ENCODE measurements at regions not wholly inside any gene's neighbourhood (a gene's known extent, or its start where the extent isn't known, plus 50 kb on each side); places are given as distances from the start of the nearest gene placed in this dataset.
A peak's percentile ranks its signal among the peaks of the same experiment; 100 is the strongest.

- Histone ChIP-seq H3K36me3 (no peaks in the 10 kb centered on the region), H3K4me3 (no peak overlapping the region), H3K27me3 (no peaks in the 10 kb centered on the region), H3K27ac (no peak overlapping the region), H3K4me1 (ENCODE audit: low read depth) (peaks cover 21% of the 10 kb centered on the region), H3K9me3 (ENCODE audit: low read depth) (no peaks in the 10 kb centered on the region)
- DNase-seq (ENCODE audit: low read depth in 1 of 2, low spot score in 1 of 2) = peak in 1 of 2 donors; percentile 61
- no peak for TF ChIP-seq CTCF (IDR thresholded peaks at IDR 0.05; ENCODE audit: low read depth, low read length)
These were observed 167.7 kb upstream of the CIBAR2 start for GRCh38 chr16:85279825-85280545.

GRCh38 chr16:85281181-85281580 is 168.9 kb upstream of the CIBAR2 start:
- H3K4me1 ChIP-seq (ENCODE audit: low read depth) = peaks cover 21% of the 10 kb centered on the region
- TF ChIP-seq CTCF (IDR thresholded peaks at IDR 0.05; ENCODE audit: low read depth, low read length) = no peak
- H3K36me3 ChIP-seq = no peaks in the 10 kb centered on the region
- no peak overlapping the region for H3K4me3 ChIP-seq
- no peaks in the 10 kb centered on the region for H3K9me3 ChIP-seq (ENCODE audit: low read depth)
- DNase-seq (ENCODE audit: low read depth in 1 of 2, low spot score in 1 of 2) = peak in 1 of 2 donors; percentile 35
- no peak overlapping the region for H3K27ac ChIP-seq
- H3K27me3 ChIP-seq = no peaks in the 10 kb centered on the region

GRCh38 chr16:85282842-85283241 is 170.6 kb upstream of the CIBAR2 start:
- no peak for DNase-seq (ENCODE audit: low read depth in 1 of 2, low spot score in 1 of 2)
- no peaks in the 10 kb centered on the region for H3K36me3 ChIP-seq
- no peak for TF ChIP-seq CTCF (IDR thresholded peaks at IDR 0.05; ENCODE audit: low read depth, low read length)
- H3K27ac ChIP-seq = no peak overlapping the region
- H3K9me3 ChIP-seq (ENCODE audit: low read depth) = no peaks in the 10 kb centered on the region
- peaks cover 21% of the 10 kb centered on the region for H3K4me1 ChIP-seq (ENCODE audit: low read depth)
- H3K4me3 ChIP-seq = no peak overlapping the region
- H3K27me3 ChIP-seq = no peaks in the 10 kb centered on the region

GRCh38 chr16:85283305-85284050 is 171.2 kb upstream of the CIBAR2 start:
- Histone ChIP-seq H3K4me3 (no peak overlapping the region), H3K36me3 (no peaks in the 10 kb centered on the region), H3K4me1 (ENCODE audit: low read depth) (peaks cover 21% of the 10 kb centered on the region), H3K27ac (no peak overlapping the region), H3K9me3 (ENCODE audit: low read depth) (no peaks in the 10 kb centered on the region), H3K27me3 (no peaks in the 10 kb centered on the region)
- TF ChIP-seq CTCF (IDR thresholded peaks at IDR 0.05; ENCODE audit: low read depth, low read length) = no peak
- no peak for DNase-seq (ENCODE audit: low read depth in 1 of 2, low spot score in 1 of 2)

GRCh38 chr16:85284141-85284817 is 172.0 kb upstream of the CIBAR2 start:
- H3K27ac ChIP-seq = no peak overlapping the region
- no peaks in the 10 kb centered on the region for H3K27me3 ChIP-seq
- peaks cover 20% of the 10 kb centered on the region for H3K4me1 ChIP-seq (ENCODE audit: low read depth)
- no peaks in the 10 kb centered on the region for H3K36me3 ChIP-seq
- no peak for DNase-seq (ENCODE audit: low read depth in 1 of 2, low spot score in 1 of 2)
- TF ChIP-seq CTCF (IDR thresholded peaks at IDR 0.05; ENCODE audit: low read depth, low read length) = no peak
- no peaks in the 10 kb centered on the region for H3K9me3 ChIP-seq (ENCODE audit: low read depth)
- H3K4me3 ChIP-seq = no peak overlapping the region
